Parathyroid adenoma (tissue), 2 donors: ENCODE measurements at regions not wholly inside any gene's neighbourhood (a gene's known extent, or its start where the extent isn't known, plus 50 kb on each side); places are given as distances from the start of the nearest gene placed in this dataset.
"Not testable (repeated sequence)": the region's sequence is repeated elsewhere in the genome, so short reads cannot be mapped to it uniquely, and the experiment has no call there.

Source experiments
- H2AFZ ChIP-seq: fragments of 300-600 bp; sonication (generic); one replicate; pipeline ENCODE4 v1.7.0; 2017; ENCODE audit warnings: antibody characterized with exemption, mild to moderate bottlenecking
- H3K27ac ChIP-seq: fragments of 300-600 bp; sonication (generic); one replicate; pipeline ENCODE4 v1.7.0; 2017
- H3K27me3 ChIP-seq: fragments of 300-600 bp; sonication (generic); one replicate; pipeline ENCODE4 v1.7.0; 2017; ENCODE audit warnings: low read length; ENCODE audit not compliant: control insufficient read depth, insufficient read depth
- H3K36me3 ChIP-seq: fragments of 300-600 bp; sonication (generic); one replicate; pipeline ENCODE4 v1.7.0; 2017; ENCODE audit warnings: low read length; ENCODE audit not compliant: control insufficient read depth, insufficient read depth
- H3K4me1 ChIP-seq: fragments of 300-600 bp; sonication (generic); one replicate; pipeline ENCODE4 v1.7.0; 2017; ENCODE audit warnings: control low read depth
- H3K4me2 ChIP-seq: fragments of 300-600 bp; sonication (generic); one replicate; pipeline ENCODE4 v1.7.0; 2017; ENCODE audit warnings: low read length
- H3K4me3 ChIP-seq: fragments of 300-600 bp; sonication (generic); one replicate; pipeline ENCODE4 v1.7.0; 2017; ENCODE audit warnings: low read depth, low read length
- H3K79me2 ChIP-seq: fragments of 300-600 bp; sonication (generic); one replicate; pipeline ENCODE4 v1.7.0; 2017; ENCODE audit warnings: control low read depth
- H3K9ac ChIP-seq: fragments of 300-600 bp; sonication (generic); one replicate; pipeline ENCODE4 v1.7.0; 2017; ENCODE audit warnings: mild to moderate bottlenecking
- H3K9me3 ChIP-seq: fragments of 300-600 bp; sonication (generic); one replicate; pipeline ENCODE4 v1.7.0; 2017; ENCODE audit warnings: low read length; ENCODE audit not compliant: control insufficient read depth
- TF ChIP-seq, protein P1 (sequence below): fragments of 300-600 bp; sonication (generic); IDR thresholded peaks from one replicate; pipeline ENCODE4 v1.7.0; 2017; ENCODE audit warnings: antibody characterized with exemption, mild to moderate bottlenecking
- donor health status: primary hyperparathyroidism.

GRCh38 chr5:103389846-103390245 lies 131.3 kb downstream of the MACIR start:
- H3K27me3 ChIP-seq: no peaks in the 10 kb centered on the region
- peaks cover 33% of the 10 kb centered on the region for H3K4me1 ChIP-seq
- no peaks in the 10 kb centered on the region for H3K79me2 ChIP-seq
- TF ChIP-seq, protein P1, sequence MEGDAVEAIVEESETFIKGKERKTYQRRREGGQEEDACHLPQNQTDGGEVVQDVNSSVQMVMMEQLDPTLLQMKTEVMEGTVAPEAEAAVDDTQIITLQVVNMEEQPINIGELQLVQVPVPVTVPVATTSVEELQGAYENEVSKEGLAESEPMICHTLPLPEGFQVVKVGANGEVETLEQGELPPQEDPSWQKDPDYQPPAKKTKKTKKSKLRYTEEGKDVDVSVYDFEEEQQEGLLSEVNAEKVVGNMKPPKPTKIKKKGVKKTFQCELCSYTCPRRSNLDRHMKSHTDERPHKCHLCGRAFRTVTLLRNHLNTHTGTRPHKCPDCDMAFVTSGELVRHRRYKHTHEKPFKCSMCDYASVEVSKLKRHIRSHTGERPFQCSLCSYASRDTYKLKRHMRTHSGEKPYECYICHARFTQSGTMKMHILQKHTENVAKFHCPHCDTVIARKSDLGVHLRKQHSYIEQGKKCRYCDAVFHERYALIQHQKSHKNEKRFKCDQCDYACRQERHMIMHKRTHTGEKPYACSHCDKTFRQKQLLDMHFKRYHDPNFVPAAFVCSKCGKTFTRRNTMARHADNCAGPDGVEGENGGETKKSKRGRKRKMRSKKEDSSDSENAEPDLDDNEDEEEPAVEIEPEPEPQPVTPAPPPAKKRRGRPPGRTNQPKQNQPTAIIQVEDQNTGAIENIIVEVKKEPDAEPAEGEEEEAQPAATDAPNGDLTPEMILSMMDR: no peak
- H3K9me3 ChIP-seq: no peaks in the 10 kb centered on the region
- H3K4me2 ChIP-seq: no peak overlapping the region
- peak overlapping the region; percentile 36 for H2AFZ ChIP-seq
- no peak overlapping the region for H3K9ac ChIP-seq
- no peak overlapping the region for H3K4me3 ChIP-seq
- no peaks in the 10 kb centered on the region for H3K36me3 ChIP-seq
- peak overlapping the region; percentile 3 for H3K27ac ChIP-seq

GRCh38 chr5:103389357-103389756 lies 130.8 kb downstream of the MACIR start:
- Histone ChIP-seq H3K9me3 (no peaks in the 10 kb centered on the region), H3K36me3 (no peaks in the 10 kb centered on the region), H3K27ac (no peak overlapping the region), H3K27me3 (no peaks in the 10 kb centered on the region), H2AFZ (peak overlapping the region; percentile 36), H3K4me1 (peaks cover 28% of the 10 kb centered on the region), H3K9ac (no peak overlapping the region), H3K4me3 (no peak overlapping the region), H3K79me2 (no peaks in the 10 kb centered on the region), H3K4me2 (no peak overlapping the region)
- TF ChIP-seq, protein P1: no peak

DNA sequence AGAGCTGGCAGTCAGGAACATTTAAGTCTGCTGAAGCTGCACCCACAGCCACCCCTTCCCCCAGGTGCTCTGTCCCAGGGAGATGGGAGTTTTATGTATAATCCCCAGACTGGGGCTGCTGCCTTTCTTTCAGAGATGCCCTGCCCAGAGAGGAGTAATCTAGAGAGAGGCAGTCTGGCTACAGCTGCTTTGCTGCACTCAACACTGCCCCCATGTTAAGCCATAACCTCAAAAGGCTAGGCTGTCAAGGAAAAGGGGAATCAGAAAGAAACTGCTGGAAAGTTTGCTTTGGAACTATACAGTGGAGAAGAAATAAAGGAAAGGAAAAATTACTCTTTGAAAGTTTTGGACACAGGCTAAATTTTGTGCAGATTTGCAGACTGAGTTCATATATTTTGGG lies 127.2 kb downstream of the MACIR start:
- H3K27me3 ChIP-seq: no peaks in the 10 kb centered on the region
- no peak overlapping the region for H3K9ac ChIP-seq
- H3K4me2 ChIP-seq: no peak overlapping the region
- H3K9me3 ChIP-seq: no peaks in the 10 kb centered on the region
- peaks cover 16% of the 10 kb centered on the region for H3K4me1 ChIP-seq
- H2AFZ ChIP-seq: no peak overlapping the region
- H3K27ac ChIP-seq: no peak overlapping the region
- TF ChIP-seq, protein P1: no peak
- no peaks in the 10 kb centered on the region for H3K79me2 ChIP-seq
- no peaks in the 10 kb centered on the region for H3K36me3 ChIP-seq
- no peak overlapping the region for H3K4me3 ChIP-seq

- H3K4me1 ChIP-seq: peaks cover 33% of the 10 kb centered on the region
- H3K36me3 ChIP-seq, H3K4me3 ChIP-seq, H3K4me2 ChIP-seq, H3K9me3 ChIP-seq, H3K27me3 ChIP-seq, H2AFZ ChIP-seq, H3K79me2 ChIP-seq, H3K9ac ChIP-seq: not testable (repeated sequence)
- peak overlapping the region; percentile 1 for H3K27ac ChIP-seq
Observed at GRCh38 chr5:103377638-103378037, 119.1 kb downstream of the MACIR start.

GRCh38 chr5:103375863-103376591 lies 117.5 kb downstream of the MACIR start:
- Histone ChIP-seq H3K4me3 (no peak overlapping the region), H3K4me1 (peaks cover 39% of the 10 kb centered on the region), H3K4me2 (no peak overlapping the region), H3K27ac (peak overlapping the region; percentile 72), H2AFZ (peak overlapping the region; percentile 54), H3K36me3 (no peaks in the 10 kb centered on the region), H3K27me3 (no peaks in the 10 kb centered on the region), H3K9ac (no peak overlapping the region), H3K79me2 (no peaks in the 10 kb centered on the region), H3K9me3 (no peaks in the 10 kb centered on the region)
- TF ChIP-seq, protein P1: no peak
